ENCODE measurements at regions not wholly inside any gene's neighbourhood (a gene's known extent, or its start where the extent isn't known, plus 50 kb on each side); places are given as distances from the start of the nearest gene placed in this dataset.
"Not testable (repeated sequence)": the region's sequence is repeated elsewhere in the genome, so short reads cannot be mapped to it uniquely, and the experiment has no call there.

DNA sequence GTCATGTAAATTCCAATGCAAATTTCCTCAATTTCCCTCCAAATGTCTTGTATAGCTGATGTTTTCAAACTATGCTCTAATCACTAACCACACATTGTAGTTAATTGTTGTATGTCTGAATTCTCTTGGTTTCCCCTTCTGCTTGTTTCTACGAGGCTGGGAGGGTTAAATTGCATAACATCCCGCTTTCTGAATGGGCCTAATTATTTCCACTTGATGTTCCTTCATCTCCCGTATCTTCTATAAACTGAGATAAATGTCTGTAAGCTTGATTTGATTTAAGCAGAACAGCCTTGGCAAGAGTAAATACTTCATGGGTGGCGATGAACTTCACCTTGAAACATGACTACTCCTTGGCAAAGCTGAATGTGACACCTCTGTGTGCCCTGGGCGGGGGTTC is 72.2 kb downstream of the SERINC2 start:
- Mint-ChIP-seq H3K27me3 (ENCODE audit: low read depth) (no peaks in the 10 kb centered on the region), H3K36me3 (ENCODE audit: insufficient read depth) (no peaks in the 10 kb centered on the region), H3K4me1 (ENCODE audit: low read depth) (peaks cover 16% of the 10 kb centered on the region), H3K4me3 (no peak overlapping the region), H3K9me3 (peaks cover 11% of the 10 kb centered on the region)
- no peak for ATAC-seq
- no peak for DNase-seq

DNA sequence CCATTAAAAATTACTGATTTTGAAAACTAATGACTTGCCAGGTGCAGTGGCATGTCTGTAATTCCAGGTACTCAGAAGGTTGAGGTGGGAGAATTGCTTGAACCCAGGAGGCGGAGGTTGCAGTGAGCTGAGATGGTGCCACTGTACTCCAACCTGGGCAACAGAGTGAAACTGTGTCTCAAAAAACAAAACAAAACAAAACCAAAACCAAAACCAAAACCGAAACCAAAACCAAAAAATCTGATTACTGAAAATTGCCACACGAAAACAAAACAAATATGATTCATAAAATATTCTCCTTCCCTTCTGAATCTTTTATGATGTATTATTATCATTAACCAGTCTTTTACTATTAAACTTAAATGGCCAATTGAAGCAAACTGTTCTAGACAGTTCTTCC is 74.1 kb downstream of the SERINC2 start:
- ATAC-seq (no peak), DNase-seq (no peak)
- H3K4me1 Mint-ChIP-seq (ENCODE audit: low read depth) = peaks cover 16% of the 10 kb centered on the region
- no peaks in the 10 kb centered on the region for H3K27me3 Mint-ChIP-seq (ENCODE audit: low read depth)
- H3K36me3 Mint-ChIP-seq (ENCODE audit: insufficient read depth) = no peaks in the 10 kb centered on the region
- no peak overlapping the region for H3K4me3 Mint-ChIP-seq
- H3K9me3 Mint-ChIP-seq = no peaks in the 10 kb centered on the region

DNA sequence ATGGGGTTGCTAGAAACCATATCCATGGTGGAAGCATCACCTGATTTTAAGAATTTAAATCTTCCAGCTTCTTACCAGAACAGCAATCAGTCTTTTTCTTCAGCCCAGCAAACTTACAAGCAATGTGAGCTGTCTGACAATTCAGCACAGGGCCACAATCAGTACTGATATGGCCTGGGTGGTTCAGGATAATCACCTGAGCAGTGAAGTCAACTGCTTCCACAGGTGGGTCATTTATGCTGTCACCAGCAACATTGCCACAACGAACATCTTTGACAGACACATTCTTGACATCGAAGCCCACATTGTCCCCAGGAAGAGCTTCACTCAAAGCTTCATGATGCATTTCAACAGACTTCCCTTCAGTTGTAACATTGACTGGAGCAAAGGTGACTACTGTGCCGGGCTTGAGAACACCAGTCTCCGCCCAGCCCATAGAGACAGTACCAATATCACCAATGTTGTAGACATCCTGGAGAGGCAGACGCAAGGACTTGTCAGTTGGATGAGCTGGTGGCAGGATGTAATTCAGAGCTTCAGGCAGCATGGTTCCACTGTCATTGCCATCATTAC is 74.8 kb downstream of the SERINC2 start:
- H3K9me3 Mint-ChIP-seq = no peaks in the 10 kb centered on the region
- H3K4me1 Mint-ChIP-seq (ENCODE audit: low read depth) = peaks cover 16% of the 10 kb centered on the region
- ATAC-seq (no peak), DNase-seq (no peak)
- H3K4me3 Mint-ChIP-seq = no peak overlapping the region
- H3K27me3 Mint-ChIP-seq (ENCODE audit: low read depth) = no peaks in the 10 kb centered on the region
- no peaks in the 10 kb centered on the region for H3K36me3 Mint-ChIP-seq (ENCODE audit: insufficient read depth)

DNA sequence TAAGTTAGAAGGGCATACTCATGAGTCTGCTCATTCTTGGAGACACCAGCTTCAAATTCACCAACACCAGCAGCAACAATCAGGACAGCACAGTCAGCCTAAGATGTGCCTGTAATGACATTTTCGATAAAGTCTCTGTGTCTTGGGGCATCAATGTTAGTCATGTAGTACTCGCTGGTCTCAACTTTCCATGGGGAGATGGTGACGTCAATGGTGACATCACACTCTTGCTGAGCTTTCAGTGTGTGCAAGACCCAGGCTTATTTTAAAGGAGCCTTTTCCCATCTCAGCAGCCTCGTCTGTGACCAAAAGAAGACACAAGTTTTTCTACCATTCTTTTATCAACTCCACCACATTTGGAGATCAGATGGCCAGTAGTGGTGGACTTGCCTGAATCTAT is 75.5 kb downstream of the SERINC2 start:
- H3K36me3 Mint-ChIP-seq (ENCODE audit: insufficient read depth) = no peaks in the 10 kb centered on the region
- peaks cover 16% of the 10 kb centered on the region for H3K4me1 Mint-ChIP-seq (ENCODE audit: low read depth)
- H3K27me3 Mint-ChIP-seq (ENCODE audit: low read depth) = no peaks in the 10 kb centered on the region
- ATAC-seq (no peak), DNase-seq (no peak)
- no peak overlapping the region for H3K4me3 Mint-ChIP-seq
- no peaks in the 10 kb centered on the region for H3K9me3 Mint-ChIP-seq

DNA sequence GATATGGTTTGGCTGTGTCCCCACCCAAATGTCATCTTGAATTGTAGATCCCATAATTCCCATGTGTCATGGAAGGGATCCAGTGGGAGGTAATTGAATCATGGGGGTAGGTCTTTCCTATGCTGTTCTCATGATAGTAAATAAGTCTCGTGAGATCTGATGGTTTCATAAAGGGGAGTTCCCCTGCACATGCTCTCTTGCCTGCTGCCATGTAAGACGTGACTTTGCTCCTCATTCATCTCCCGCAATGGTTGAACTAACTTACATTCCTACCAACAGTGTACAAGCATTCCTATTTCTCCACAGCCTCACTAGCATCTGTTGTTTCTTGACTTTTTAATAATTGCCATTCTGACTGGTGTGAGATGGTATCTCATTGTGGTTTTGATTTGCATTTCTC is 76.6 kb downstream of the SERINC2 start:
- peaks cover 16% of the 10 kb centered on the region for H3K4me1 Mint-ChIP-seq (ENCODE audit: low read depth)
- not testable (repeated sequence) for H3K36me3 Mint-ChIP-seq (ENCODE audit: insufficient read depth); H3K4me3 Mint-ChIP-seq; H3K27me3 Mint-ChIP-seq (ENCODE audit: low read depth); DNase-seq; H3K9me3 Mint-ChIP-seq; ATAC-seq

DNA sequence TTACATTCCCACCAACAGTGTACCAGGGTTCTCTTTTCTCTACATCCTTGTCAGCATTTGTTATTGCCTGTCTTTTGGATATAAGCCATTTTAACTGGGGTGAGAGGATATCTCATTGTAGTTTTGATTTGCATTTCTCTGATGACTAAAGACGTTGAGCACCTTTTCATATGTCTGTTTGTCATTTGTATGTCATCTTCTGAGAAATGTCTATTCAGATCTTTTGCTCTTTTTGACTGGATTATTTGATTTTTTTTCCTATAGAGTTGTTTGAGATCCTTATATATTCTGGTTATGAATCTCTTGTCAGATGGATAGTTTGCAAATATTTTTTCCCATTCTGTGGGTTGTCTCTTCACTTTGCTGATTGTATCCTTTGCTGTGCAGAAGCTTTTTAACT is 77.6 kb downstream of the SERINC2 start:
- ATAC-seq; H3K36me3 Mint-ChIP-seq (ENCODE audit: insufficient read depth): not testable (repeated sequence)

DNA sequence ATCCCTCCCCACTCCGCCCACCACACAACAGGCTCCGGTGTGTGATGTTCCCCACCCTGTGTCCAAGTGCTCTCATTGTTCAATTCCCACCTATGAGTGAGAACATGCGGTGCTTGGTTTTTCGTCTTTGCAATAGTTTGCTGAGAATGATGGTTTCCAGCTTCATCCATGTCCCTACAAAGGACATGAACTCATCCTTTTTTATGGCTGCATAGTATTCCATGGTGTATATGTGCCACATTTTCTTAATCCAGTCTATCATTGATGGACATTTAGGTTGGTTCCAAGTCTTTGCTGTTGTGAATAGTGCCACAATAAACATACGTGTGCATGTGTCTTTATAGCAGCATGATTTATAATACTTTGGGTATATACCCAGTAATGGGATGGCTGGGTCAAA is 81.0 kb upstream of the TINAGL1 start:
- not testable (repeated sequence) for H3K9me3 Mint-ChIP-seq; H3K27me3 Mint-ChIP-seq (ENCODE audit: low read depth); DNase-seq; H3K4me3 Mint-ChIP-seq; H3K4me1 Mint-ChIP-seq (ENCODE audit: low read depth); ATAC-seq; H3K36me3 Mint-ChIP-seq (ENCODE audit: insufficient read depth)

More for the DNA sequence above, 77.6 kb downstream of the SERINC2 start:
- H3K27me3 Mint-ChIP-seq (ENCODE audit: low read depth); DNase-seq; H3K4me3 Mint-ChIP-seq; H3K9me3 Mint-ChIP-seq: not testable (repeated sequence)
- peaks cover 16% of the 10 kb centered on the region for H3K4me1 Mint-ChIP-seq (ENCODE audit: low read depth)

DNA sequence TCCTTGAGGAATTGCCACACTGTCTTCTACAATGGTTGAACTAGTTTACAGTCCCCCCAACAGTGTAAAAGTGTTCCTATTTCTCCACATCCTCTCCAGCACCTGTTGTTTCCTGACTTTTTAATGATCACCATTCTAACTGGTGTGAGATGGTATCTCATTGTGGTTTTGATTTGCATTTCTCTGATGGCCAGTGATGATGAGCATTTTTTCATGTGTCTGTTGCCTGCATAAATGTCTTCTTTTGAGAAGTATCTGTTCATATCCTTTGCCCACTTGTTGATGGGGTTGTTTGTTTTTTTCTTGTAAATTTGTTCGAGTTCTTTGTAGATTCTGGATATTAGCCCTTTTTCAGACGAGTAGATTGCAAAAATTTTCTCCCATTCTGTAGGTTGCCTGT is 80.5 kb upstream of the TINAGL1 start:
- ATAC-seq; H3K4me1 Mint-ChIP-seq (ENCODE audit: low read depth): not testable (repeated sequence)

DNA sequence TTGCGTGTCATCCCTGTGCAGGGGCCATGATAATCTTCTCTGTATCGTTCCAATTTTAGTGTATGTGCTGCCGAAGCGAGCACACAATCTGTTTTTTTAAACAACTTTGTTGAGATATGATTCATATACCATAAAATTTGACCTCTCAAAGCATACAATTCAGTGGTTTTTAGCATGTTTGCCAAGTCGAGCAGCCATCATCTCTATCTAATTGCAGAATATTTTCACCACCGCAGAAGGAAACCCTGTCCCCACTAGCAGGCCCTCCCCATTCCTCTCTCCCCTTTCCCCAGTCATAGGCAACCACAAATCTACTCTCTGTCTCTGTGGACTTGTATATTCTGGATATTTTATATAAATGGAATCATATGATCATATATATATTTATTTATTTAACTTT is 78.7 kb upstream of the TINAGL1 start:
- no peaks in the 10 kb centered on the region for H3K4me1 Mint-ChIP-seq (ENCODE audit: low read depth)
- ATAC-seq = no peak

More for the DNA sequence above, 80.5 kb upstream of the TINAGL1 start:
- not testable (repeated sequence) for DNase-seq; H3K4me3 Mint-ChIP-seq; H3K27me3 Mint-ChIP-seq (ENCODE audit: low read depth); H3K9me3 Mint-ChIP-seq; H3K36me3 Mint-ChIP-seq (ENCODE audit: insufficient read depth)

DNA sequence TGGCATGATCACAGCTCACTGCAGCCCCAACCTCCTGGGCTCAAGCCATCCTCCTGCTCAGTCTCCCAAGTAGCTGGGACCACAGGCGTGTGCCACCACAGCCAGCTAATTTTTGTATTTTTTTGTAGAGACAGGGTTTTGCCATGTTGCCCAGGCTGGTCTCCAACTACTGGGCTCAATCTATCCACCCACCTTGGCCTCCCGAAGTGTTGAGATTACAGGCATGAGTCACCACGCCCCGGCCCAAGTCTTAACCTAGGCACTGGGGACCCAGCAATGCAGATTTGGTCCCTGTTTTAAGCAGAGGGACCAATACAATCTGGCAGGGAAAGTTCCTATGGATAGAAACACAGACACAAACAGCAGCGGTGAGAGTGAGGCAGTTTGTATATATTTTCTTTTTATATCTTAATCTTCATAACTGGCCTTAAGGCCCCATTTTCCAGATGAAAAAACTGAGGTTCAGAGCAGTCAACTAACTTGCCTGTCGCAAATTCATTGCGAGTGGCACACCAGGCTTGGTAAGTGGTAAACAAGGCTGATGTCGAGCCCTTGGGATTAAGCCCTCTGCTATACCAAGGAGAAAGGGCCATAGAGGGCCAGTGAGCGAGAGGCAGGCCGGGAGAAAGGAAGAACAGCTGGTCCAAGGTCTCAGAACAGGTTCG is 77.8 kb upstream of the TINAGL1 start:
- peaks cover 22% of the 10 kb centered on the region for H3K27me3 Mint-ChIP-seq (ENCODE audit: low read depth)
- no peak for DNase-seq
- H3K9me3 Mint-ChIP-seq = no peaks in the 10 kb centered on the region

More for the DNA sequence above, 78.7 kb upstream of the TINAGL1 start:
- no peak for DNase-seq
- Mint-ChIP-seq H3K9me3 (no peaks in the 10 kb centered on the region), H3K4me3 (no peak overlapping the region), H3K27me3 (ENCODE audit: low read depth) (peaks cover 14% of the 10 kb centered on the region), H3K36me3 (ENCODE audit: insufficient read depth) (no peaks in the 10 kb centered on the region)

DNA sequence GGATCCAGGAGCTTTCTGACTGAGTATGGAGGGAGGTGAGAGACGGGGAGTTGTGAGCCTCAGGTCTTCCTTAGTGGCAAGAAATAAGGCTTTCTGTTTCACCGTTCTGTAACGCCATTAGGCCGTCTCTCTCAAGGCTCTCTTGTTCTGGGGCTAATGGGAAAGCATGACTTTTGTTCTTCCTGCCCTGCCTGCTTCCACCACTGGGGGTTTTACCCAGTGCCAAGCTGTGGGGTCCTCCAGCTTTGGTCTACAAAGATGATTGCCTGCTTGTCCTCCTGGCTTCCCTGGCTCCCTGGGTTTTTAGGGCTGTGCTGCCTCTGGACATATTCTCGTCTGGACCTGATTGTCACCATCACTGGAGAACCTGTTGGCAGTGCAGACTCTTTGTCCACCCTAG is 74.8 kb upstream of the TINAGL1 start:
- no peaks in the 10 kb centered on the region for H3K9me3 Mint-ChIP-seq
- ATAC-seq = no peak

More for the DNA sequence above, 77.8 kb upstream of the TINAGL1 start:
- H3K36me3 Mint-ChIP-seq (ENCODE audit: insufficient read depth) = no peaks in the 10 kb centered on the region
- H3K4me3 Mint-ChIP-seq = no peak overlapping the region
- H3K4me1 Mint-ChIP-seq (ENCODE audit: low read depth) = no peaks in the 10 kb centered on the region
- ATAC-seq = no peak

DNA sequence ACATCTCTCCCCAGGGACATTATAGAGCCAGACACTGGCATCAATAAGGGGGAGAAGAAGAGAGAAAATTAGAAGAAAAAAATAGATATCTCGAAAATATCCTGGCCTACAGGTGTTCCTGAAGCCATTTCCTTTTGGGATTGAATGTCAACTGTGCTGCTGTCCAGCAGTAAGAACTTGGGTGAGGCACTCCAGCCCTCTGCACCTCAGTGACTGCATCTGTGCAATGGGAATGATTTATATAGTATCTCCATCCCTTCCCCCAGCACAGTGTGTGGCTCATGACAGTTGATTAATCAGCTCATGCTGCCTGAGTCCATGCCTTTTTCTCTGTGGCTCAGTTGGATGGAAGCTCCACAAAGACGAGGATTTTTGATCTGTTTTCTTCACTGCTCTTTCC is 74.1 kb upstream of the TINAGL1 start:
- Mint-ChIP-seq H3K4me3 (no peak overlapping the region), H3K4me1 (ENCODE audit: low read depth) (peaks cover 13% of the 10 kb centered on the region), H3K27me3 (ENCODE audit: low read depth) (peaks cover 22% of the 10 kb centered on the region), H3K36me3 (ENCODE audit: insufficient read depth) (no peaks in the 10 kb centered on the region), H3K9me3 (no peaks in the 10 kb centered on the region)
- DNase-seq (no peak), ATAC-seq (no peak)

More for the DNA sequence above, 74.8 kb upstream of the TINAGL1 start:
- DNase-seq = no peak
- Mint-ChIP-seq H3K36me3 (ENCODE audit: insufficient read depth) (no peaks in the 10 kb centered on the region), H3K4me3 (no peak overlapping the region), H3K27me3 (ENCODE audit: low read depth) (peaks cover 22% of the 10 kb centered on the region), H3K4me1 (ENCODE audit: low read depth) (peaks cover 13% of the 10 kb centered on the region)

DNA sequence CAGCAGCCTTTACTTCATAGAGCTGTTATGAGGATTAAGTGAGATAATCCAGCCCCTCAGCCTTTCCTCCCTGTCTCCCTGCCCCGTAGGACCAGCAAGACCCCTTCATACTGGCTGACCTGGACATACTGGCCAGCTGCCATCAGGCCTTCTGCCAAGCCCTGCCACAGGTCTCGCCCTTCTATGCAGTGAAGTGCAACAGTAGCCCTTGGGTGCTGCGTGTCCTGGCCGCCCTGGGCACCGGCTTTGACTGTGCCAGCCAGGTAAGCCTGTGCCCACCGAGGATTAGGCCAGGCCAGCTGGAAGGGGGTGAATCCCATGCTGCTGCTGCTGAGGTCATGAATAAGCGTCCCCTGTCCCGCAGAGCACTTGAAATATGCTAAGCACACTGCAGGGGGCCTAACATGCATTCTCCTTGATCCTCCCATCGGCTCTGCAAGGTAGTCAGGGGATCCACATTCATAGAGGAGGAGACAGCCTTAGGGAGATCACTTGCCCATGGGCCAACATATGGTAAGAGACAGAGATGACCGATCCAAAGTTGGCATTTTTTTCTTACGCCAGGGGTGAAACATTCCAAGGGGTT is 73.3 kb upstream of the TINAGL1 start:
- H3K9me3 Mint-ChIP-seq = no peaks in the 10 kb centered on the region
- H3K36me3 Mint-ChIP-seq (ENCODE audit: insufficient read depth) = no peaks in the 10 kb centered on the region
- H3K27me3 Mint-ChIP-seq (ENCODE audit: low read depth) = peaks cover 21% of the 10 kb centered on the region
- H3K4me1 Mint-ChIP-seq (ENCODE audit: low read depth) = peaks cover 13% of the 10 kb centered on the region
- ATAC-seq (no peak), DNase-seq (no peak)
- no peak overlapping the region for H3K4me3 Mint-ChIP-seq

DNA sequence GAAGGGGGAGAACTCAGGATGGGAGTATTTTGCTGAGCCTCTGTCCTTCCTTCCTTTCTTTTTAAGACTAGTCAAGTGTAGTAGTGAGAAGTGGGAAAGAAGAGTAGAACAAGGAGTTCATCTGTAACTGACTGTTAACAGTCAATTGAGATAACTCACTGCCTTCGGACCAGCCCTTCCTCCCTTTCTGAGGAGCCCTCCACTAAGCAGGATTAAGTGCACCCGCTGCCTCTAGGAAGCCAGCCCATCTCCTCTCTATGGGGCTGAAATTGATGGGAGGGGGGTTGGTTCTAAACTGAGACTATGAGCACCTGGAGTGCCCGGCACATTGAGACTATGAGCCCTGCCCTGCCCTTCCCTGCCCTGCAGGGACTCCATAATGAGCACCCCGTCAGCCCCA is 72.7 kb upstream of the TINAGL1 start:
- ATAC-seq (no peak), DNase-seq (no peak)
- H3K9me3 Mint-ChIP-seq = no peaks in the 10 kb centered on the region
- H3K36me3 Mint-ChIP-seq (ENCODE audit: insufficient read depth) = no peaks in the 10 kb centered on the region
- no peak overlapping the region for H3K4me3 Mint-ChIP-seq
- H3K27me3 Mint-ChIP-seq (ENCODE audit: low read depth) = peaks cover 21% of the 10 kb centered on the region
- peaks cover 13% of the 10 kb centered on the region for H3K4me1 Mint-ChIP-seq (ENCODE audit: low read depth)

DNA sequence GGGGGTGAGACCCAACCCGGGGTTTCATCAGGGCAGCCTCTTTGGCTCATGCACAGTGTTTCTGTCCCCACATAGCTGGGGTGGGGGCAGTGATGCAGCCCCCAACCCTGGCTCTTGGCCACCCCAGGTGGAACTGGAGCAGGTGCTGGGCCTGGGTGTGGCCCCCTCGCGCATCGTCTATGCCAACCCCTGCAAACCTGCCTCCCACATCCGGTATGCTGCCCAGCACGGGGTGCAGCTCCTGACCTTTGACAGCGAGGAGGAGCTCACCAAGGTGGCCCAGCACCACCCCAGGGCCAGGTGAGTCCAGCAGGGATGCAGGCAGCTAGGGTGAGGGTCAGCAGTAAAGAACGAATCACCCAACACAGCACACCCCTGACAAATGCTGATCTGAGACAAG is 72.3 kb upstream of the TINAGL1 start:
- ATAC-seq = no peak
- DNase-seq = no peak

More for the DNA sequence above, 72.3 kb upstream of the TINAGL1 start:
- H3K9me3 Mint-ChIP-seq = no peaks in the 10 kb centered on the region
- peaks cover 21% of the 10 kb centered on the region for H3K27me3 Mint-ChIP-seq (ENCODE audit: low read depth)
- peaks cover 13% of the 10 kb centered on the region for H3K4me1 Mint-ChIP-seq (ENCODE audit: low read depth)
- no peaks in the 10 kb centered on the region for H3K36me3 Mint-ChIP-seq (ENCODE audit: insufficient read depth)
- H3K4me3 Mint-ChIP-seq = no peak overlapping the region
